GM12892 (cell line): ENCODE measurements at regions not wholly inside any gene's neighbourhood (a gene's known extent, or its start where the extent isn't known, plus 50 kb on each side); places are given as distances from the start of the nearest gene placed in this dataset.

Experiments used
- POLR2A ChIP-seq: IDR thresholded peaks from 2 replicates; pipeline ENCODE4 v1.6.1; 2011; ENCODE audit warnings: low read depth, low read length, control low read depth
- POLR2AphosphoS5 ChIP-seq: IDR thresholded peaks from 2 replicates; pipeline ENCODE4 v1.6.1; 2011; ENCODE audit warnings: low read depth, low read length, control low read depth
- TAF1 ChIP-seq: IDR thresholded peaks from 2 replicates; pipeline ENCODE4 v1.6.1; 2011; ENCODE audit warnings: low read depth, mild to moderate bottlenecking, control low read depth, low read length, borderline replicate concordance

GRCh38 chr18:5732318-5732717, 163.0 kb downstream of the TMEM200C start:
- TF ChIP-seq TAF1 (no peak), POLR2AphosphoS5 (no peak), POLR2A (no peak)
